Hepatocyte (in vitro differentiated cells): ENCODE measurements at regions not wholly inside any gene's neighbourhood (a gene's known extent, or its start where the extent isn't known, plus 50 kb on each side); places are given as distances from the start of the nearest gene placed in this dataset.
A peak's percentile ranks its signal among the peaks of the same experiment; 100 is the strongest.

Experiments used
- DNase-seq: peaks from one replicate; pipeline ENCODE4 v3.0.0-alpha.2; 2016; ENCODE audit warnings: low spot score
- H2AFZ ChIP-seq: fragments of 200-600 bp; sonication (generic); 2 replicates; pipeline ENCODE4 v1.6.0; 2016; ENCODE audit warnings: antibody characterized with exemption, mild to moderate bottlenecking
- H3K27ac ChIP-seq: fragments of 200-600 bp; sonication (generic); 2 replicates; pipeline ENCODE4 v1.5.1; 2016; ENCODE audit warnings: mild to moderate bottlenecking
- H3K27me3 ChIP-seq: fragments of 200-600 bp; sonication (generic); 2 replicates; pipeline ENCODE4 v1.6.1; 2016
- H3K36me3 ChIP-seq: fragments of 200-600 bp; sonication (generic); replicated peaks from 2 replicates; pipeline ENCODE4 v1.5.1; 2016; ENCODE audit warnings: low read depth; ENCODE audit not compliant: insufficient read depth
- H3K4me1 ChIP-seq: fragments of 200-600 bp; sonication (generic); 2 replicates; pipeline ENCODE4 v1.5.1; 2016; ENCODE audit warnings: mild to moderate bottlenecking, moderate library complexity; ENCODE audit not compliant: insufficient read depth
- H3K4me2 ChIP-seq: fragments of 200-600 bp; sonication (generic); 2 replicates; pipeline ENCODE4 v1.6.0; 2016
- H3K4me3 ChIP-seq: fragments of 200-600 bp; sonication (generic); 2 replicates; pipeline ENCODE4 v1.5.1; 2016; ENCODE audit warnings: mild to moderate bottlenecking
- H3K79me2 ChIP-seq: fragments of 200-600 bp; sonication (generic); 2 replicates; pipeline ENCODE4 v1.6.0; 2017; ENCODE audit warnings: mild to moderate bottlenecking
- H3K9me2 ChIP-seq: fragments of 200-600 bp; sonication (generic); replicated peaks from 2 replicates; pipeline ENCODE4 v1.6.0; 2017; ENCODE audit warnings: mild to moderate bottlenecking; ENCODE audit not compliant: insufficient read depth
- H3K9me3 ChIP-seq: fragments of 200-600 bp; sonication (generic); 2 replicates; pipeline ENCODE4 v1.5.1; 2016; ENCODE audit warnings: low read depth, mild to moderate bottlenecking
- H4K20me1 ChIP-seq: fragments of 200-600 bp; sonication (generic); 2 replicates; pipeline ENCODE4 v1.6.0; 2016; ENCODE audit warnings: mild to moderate bottlenecking; ENCODE audit not compliant: insufficient read depth, poor library complexity, severe bottlenecking
- EZH2 ChIP-seq: fragments of 200-600 bp; sonication (generic); IDR thresholded peaks from 2 replicates; pipeline ENCODE4 v1.6.1; 2016; ENCODE audit warnings: antibody characterized with exemption, mild to moderate bottlenecking, borderline replicate concordance
- EZH2phosphoT487 ChIP-seq: fragments of 200-600 bp; sonication (generic); IDR thresholded peaks from one replicate; pipeline ENCODE4 v1.6.1; 2018; ENCODE audit warnings: antibody characterized with exemption, mild to moderate bottlenecking, low read depth, moderate library complexity; ENCODE audit not compliant: unreplicated experiment, severe bottlenecking
- WGBS: methylation state at CpG from one replicate; pipeline ENCODE4 v1.1.6; 2016; ENCODE audit warnings: low lambda C conversion rate; ENCODE audit errors: missing lambda C conversion rate; 5-methylcytosine and 5-hydroxymethylcytosine counted together
- TF ChIP-seq, protein P1 (sequence below): fragments of 200-600 bp; sonication (generic); IDR thresholded peaks from 2 replicates; pipeline ENCODE4 v1.5.1; 2016; ENCODE audit warnings: antibody characterized with exemption, mild to moderate bottlenecking; ENCODE audit not compliant: poor library complexity

DNA sequence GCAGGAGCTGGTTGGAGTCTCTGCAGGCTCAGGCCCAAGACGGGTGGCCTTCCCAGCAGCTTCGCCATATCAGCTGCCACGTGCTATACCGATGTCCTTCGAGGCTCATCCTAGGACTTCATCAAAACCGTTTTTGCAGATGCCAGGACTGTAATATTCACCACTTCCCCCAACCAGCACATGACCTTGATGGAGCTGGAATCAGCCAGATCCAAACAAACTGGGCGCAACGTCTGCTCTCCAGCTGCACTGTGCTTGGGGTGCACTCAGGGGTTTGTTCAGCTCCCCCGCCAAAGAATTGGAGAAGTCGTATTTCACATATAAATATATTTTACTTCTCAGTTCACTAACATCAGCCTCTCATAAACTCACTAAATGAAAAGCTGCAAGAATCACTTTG, 149.5 kb upstream of the DIO3 start:
- no peaks in the 10 kb centered on the region for H3K9me2 ChIP-seq
- DNase-seq: no peak
- H3K27me3 ChIP-seq: no peaks in the 10 kb centered on the region
- no peak overlapping the region for H3K27ac ChIP-seq
- H3K79me2 ChIP-seq: no peaks in the 10 kb centered on the region
- TF ChIP-seq EZH2phosphoT487: no peak
- peaks cover 26% of the 10 kb centered on the region for H3K4me1 ChIP-seq
- H3K4me3 ChIP-seq: no peak overlapping the region
- no peaks in the 10 kb centered on the region for H3K36me3 ChIP-seq
- H2AFZ ChIP-seq: no peak overlapping the region
- H3K9me3 ChIP-seq: no peaks in the 10 kb centered on the region
- H3K4me2 ChIP-seq: no peak overlapping the region
- no peaks in the 10 kb centered on the region for H4K20me1 ChIP-seq
- WGBS: 82% methylated on average over 10 of the region's 10 CpGs

DNA sequence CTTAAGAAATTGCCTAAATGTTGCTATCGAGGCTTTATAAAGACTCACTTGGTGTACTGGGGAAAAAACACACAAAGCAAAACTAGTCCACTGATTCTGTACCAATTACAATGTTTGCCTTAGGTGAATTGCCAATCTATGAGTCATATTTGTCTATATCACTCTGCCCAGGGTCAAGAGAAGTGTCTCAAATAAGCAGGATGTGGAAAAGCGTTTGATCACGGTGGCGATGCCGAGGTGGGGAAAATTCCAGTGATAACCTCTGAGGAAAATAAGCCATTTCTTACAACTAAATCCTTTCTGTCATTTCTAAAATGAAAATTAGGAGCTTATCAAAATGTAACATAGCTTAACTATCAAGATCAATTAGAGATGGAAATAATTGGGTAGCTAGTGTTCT, 148.6 kb upstream of the DIO3 start:
- Histone ChIP-seq H3K27ac (peak overlapping the region; percentile 66), H3K9me2 (no peaks in the 10 kb centered on the region), H3K9me3 (peaks cover under 1% of the 10 kb centered on the region), H3K36me3 (no peaks in the 10 kb centered on the region), H4K20me1 (no peaks in the 10 kb centered on the region), H3K79me2 (no peaks in the 10 kb centered on the region), H3K27me3 (no peaks in the 10 kb centered on the region), H3K4me2 (no peak overlapping the region), H3K4me3 (no peak overlapping the region), H3K4me1 (peaks cover 26% of the 10 kb centered on the region), H2AFZ (no peak overlapping the region)
- 46% methylated on average over 5 of the region's 5 CpGs for WGBS
- peak; percentile 37 for DNase-seq
- TF ChIP-seq EZH2: no peak
- TF ChIP-seq, protein P1, sequence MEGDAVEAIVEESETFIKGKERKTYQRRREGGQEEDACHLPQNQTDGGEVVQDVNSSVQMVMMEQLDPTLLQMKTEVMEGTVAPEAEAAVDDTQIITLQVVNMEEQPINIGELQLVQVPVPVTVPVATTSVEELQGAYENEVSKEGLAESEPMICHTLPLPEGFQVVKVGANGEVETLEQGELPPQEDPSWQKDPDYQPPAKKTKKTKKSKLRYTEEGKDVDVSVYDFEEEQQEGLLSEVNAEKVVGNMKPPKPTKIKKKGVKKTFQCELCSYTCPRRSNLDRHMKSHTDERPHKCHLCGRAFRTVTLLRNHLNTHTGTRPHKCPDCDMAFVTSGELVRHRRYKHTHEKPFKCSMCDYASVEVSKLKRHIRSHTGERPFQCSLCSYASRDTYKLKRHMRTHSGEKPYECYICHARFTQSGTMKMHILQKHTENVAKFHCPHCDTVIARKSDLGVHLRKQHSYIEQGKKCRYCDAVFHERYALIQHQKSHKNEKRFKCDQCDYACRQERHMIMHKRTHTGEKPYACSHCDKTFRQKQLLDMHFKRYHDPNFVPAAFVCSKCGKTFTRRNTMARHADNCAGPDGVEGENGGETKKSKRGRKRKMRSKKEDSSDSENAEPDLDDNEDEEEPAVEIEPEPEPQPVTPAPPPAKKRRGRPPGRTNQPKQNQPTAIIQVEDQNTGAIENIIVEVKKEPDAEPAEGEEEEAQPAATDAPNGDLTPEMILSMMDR: no peak
- TF ChIP-seq EZH2phosphoT487: no peak

DNA sequence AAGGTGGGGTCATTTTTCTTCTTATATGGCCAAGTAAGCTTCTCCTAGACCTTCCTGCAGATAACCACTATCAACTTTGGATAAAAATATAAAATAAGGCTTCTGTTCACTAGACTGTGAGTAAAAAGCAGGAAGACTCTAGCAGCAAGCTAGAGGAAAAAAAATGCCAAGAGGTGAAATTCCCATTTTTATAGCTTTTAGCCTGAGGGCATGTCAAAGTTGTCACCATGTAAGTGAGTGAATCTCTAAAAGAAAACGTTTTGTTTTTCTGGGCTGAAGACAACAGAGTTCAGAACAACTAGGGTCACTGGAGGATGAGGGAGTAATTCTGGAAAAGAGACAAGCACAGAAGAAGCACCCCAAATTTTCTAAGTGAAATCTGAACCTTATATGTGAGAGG, 143.9 kb upstream of the DIO3 start:
- Histone ChIP-seq H3K4me3 (no peak overlapping the region), H3K36me3 (no peaks in the 10 kb centered on the region)
- WGBS: 21% methylated on average over 1 of the region's 1 CpG

DNA sequence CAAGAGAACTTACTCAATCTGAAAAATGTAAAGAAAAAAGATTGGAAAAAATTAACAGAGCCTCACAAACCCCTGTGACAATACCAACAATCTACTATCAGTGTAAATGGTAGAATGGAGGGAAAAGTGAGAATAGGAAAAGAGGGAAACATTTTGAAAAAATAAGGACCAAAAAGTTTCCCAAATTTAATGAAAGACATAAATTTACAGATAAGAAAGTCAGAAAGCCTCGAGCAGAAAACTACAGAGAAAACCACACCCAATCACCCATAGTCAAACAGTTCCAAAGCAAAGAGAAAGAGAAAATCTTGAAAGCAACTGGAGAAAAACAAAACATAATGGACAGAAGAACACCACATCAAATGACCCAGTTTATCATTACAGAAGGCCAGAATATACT, 142.7 kb upstream of the DIO3 start:
- no peaks in the 10 kb centered on the region for H3K9me2 ChIP-seq
- TF ChIP-seq, protein P1: no peak
- TF ChIP-seq EZH2phosphoT487: no peak
- no peak for TF ChIP-seq EZH2
- no peak overlapping the region for H3K27ac ChIP-seq
- no peak for DNase-seq
- no peak overlapping the region for H2AFZ ChIP-seq
- no peaks in the 10 kb centered on the region for H3K36me3 ChIP-seq
- WGBS: 55% methylated on average over 1 of the region's 1 CpG
- no peak overlapping the region for H3K4me3 ChIP-seq
- H4K20me1 ChIP-seq: no peaks in the 10 kb centered on the region
- H3K4me1 ChIP-seq: no peaks in the 10 kb centered on the region
- no peaks in the 10 kb centered on the region for H3K27me3 ChIP-seq
- H3K9me3 ChIP-seq: peaks cover 5% of the 10 kb centered on the region
- H3K79me2 ChIP-seq: no peaks in the 10 kb centered on the region
- H3K4me2 ChIP-seq: no peak overlapping the region

More for the DNA sequence above, 143.9 kb upstream of the DIO3 start:
- TF ChIP-seq, protein P1: no peak
- TF ChIP-seq EZH2 (no peak), EZH2phosphoT487 (no peak)
- no peaks in the 10 kb centered on the region for H3K27me3 ChIP-seq
- H3K4me1 ChIP-seq: peaks cover under 1% of the 10 kb centered on the region
- H3K79me2 ChIP-seq: no peaks in the 10 kb centered on the region
- H2AFZ ChIP-seq: no peak overlapping the region
- DNase-seq: no peak
- no peaks in the 10 kb centered on the region for H3K9me2 ChIP-seq
- H3K27ac ChIP-seq: no peak overlapping the region
- no peaks in the 10 kb centered on the region for H4K20me1 ChIP-seq
- H3K9me3 ChIP-seq: peaks cover 5% of the 10 kb centered on the region
- no peak overlapping the region for H3K4me2 ChIP-seq
